ENCODE measurements at regions not wholly inside any gene's neighbourhood (a gene's known extent, or its start where the extent isn't known, plus 50 kb on each side); places are given as distances from the start of the nearest gene placed in this dataset.

- no peak for TF ChIP-seq RCOR2 (CRISPR knock-in tag; IDR thresholded peaks at IDR 0.05)
Observed at GRCh38 chr5:85865296-85865695, 752.4 kb upstream of the COX7C start (continued).

- TF ChIP-seq TAF15 (IDR thresholded peaks at IDR 0.05; ENCODE audit: low read depth, low read length, poor library complexity, severe bottlenecking) (no peak), ZNF644 (CRISPR knock-in tag; IDR thresholded peaks at IDR 0.05; ENCODE audit: low read depth) (peak; percentile 41; the same call in 1 of the 2 replicates), ZBTB3 (CRISPR knock-in tag; IDR thresholded peaks at IDR 0.05; ENCODE audit: borderline replicate concordance, low read depth) (no peak), HNF4G (IDR thresholded peaks at IDR 0.05; ENCODE audit: borderline replicate concordance, low read depth, low read length) (0 out of 2 replicates have a peak, but pooled peaks have one; percentile 36), HNF4G (CRISPR knock-in tag; IDR thresholded peaks at IDR 0.05; ENCODE audit: borderline replicate concordance, low read depth) (no peak), ZMYM4 (CRISPR knock-in tag; IDR thresholded peaks at IDR 0.05) (peak; percentile 44; the same call in 1 of the 2 replicates), SMC3 (IDR thresholded peaks at IDR 0.05; ENCODE audit: low read length) (peak; percentile 42; the same call in 1 of the 2 replicates), STAG1 (CRISPR knock-in tag; IDR thresholded peaks at IDR 0.05) (peak; percentile 19; the same call in 1 of the 2 replicates), HNF4A (CRISPR knock-in tag; IDR thresholded peaks at IDR 0.05) (peak; percentile 79), CTCF (CRISPR knock-in tag; IDR thresholded peaks at IDR 0.05) (peak; percentile 57)
- Histone ChIP-seq H2AFZ (ENCODE audit: low read length) (no peak overlapping the region), H3K27ac (ENCODE audit: extremely low read length, insufficient read depth, low read length) (no peak overlapping the region), H4K20me1 (ENCODE audit: insufficient read depth, low read length) (no peaks in the 10 kb centered on the region), H3K9me3 (ENCODE audit: low read length) (no peaks in the 10 kb centered on the region), H3K4me2 (ENCODE audit: low read depth, low read length) (no peak overlapping the region), H3K4me3 (replicated peaks in 1 of 3; ENCODE audit: insufficient read depth in 1 of 3, low read depth in 2 of 3, low read length in 3 of 3) (no peak overlapping the region), H3K27me3 (ENCODE audit: control insufficient read depth in 1 of 2, insufficient read depth in 2 of 2, low read length in 2 of 2) (no peaks in the 10 kb centered on the region), H3K9ac (ENCODE audit: insufficient read depth, low read depth, low read length) (no peak overlapping the region), H3K79me2 (ENCODE audit: insufficient read depth, low read length) (no peaks in the 10 kb centered on the region), H3K4me1 (ENCODE audit: insufficient read depth, low read length) (no peaks in the 10 kb centered on the region), H3K36me3 (replicated peaks in 1 of 2; ENCODE audit: control insufficient read depth in 1 of 2, insufficient read depth in 2 of 2, low read length in 2 of 2) (no peaks in the 10 kb centered on the region)
- BruUV-seq (replicated peaks) = no TSS peak
- peak; percentile 100 for ATAC-seq
- POLR2A ChIA-PET = no interaction called here
- intact Hi-C loops (cut with micrococcal nuclease; ENCODE audit: unreplicated experiment) (no loop called here), in situ Hi-C loops (cut with HindIII; ENCODE audit: extremely low pct_ligation_motif_present, low pct_unique_long_range_greater_than_20kb) (no loop called here)
- CTCF ChIA-PET (ENCODE audit: low intra/inter-chr PET ratio, low total read pairs) = no interaction called here
- peak; percentile 49 for DNase-seq (ENCODE audit: low spot score)
- FAIRE-seq = peak; percentile 64
- WGBS (ENCODE audit: low lambda C conversion rate) = 0% methylated on average over 5 of the region's 5 CpGs
Observed at GRCh38 chr5:85868070-85868469, 749.7 kb upstream of the COX7C start.

All from HepG2 (cell line).